ENCODE measurements at regions not wholly inside any gene's neighbourhood (a gene's known extent, or its start where the extent isn't known, plus 50 kb on each side); places are given as distances from the start of the nearest gene placed in this dataset.

DNA sequence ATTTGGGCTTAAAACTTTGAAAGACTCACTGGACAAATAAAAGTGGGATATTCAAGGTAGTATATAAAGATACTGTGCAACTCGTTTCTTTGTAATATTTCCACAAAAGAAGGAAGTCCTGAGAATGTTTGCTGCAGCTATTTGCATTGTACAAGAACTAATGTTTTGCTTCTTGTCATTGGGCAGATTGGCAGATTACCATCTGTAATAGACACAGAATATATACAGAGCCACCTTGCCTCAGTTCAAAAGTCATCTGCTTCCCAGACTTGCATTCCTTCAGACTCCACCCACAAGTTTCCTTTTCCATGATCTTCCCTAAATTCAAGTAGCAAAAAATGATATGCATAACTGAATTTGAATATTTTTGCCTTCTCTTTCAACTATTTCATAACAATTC is 145.1 kb downstream of the EFNB2 start:
- TF ChIP-seq, protein P1, sequence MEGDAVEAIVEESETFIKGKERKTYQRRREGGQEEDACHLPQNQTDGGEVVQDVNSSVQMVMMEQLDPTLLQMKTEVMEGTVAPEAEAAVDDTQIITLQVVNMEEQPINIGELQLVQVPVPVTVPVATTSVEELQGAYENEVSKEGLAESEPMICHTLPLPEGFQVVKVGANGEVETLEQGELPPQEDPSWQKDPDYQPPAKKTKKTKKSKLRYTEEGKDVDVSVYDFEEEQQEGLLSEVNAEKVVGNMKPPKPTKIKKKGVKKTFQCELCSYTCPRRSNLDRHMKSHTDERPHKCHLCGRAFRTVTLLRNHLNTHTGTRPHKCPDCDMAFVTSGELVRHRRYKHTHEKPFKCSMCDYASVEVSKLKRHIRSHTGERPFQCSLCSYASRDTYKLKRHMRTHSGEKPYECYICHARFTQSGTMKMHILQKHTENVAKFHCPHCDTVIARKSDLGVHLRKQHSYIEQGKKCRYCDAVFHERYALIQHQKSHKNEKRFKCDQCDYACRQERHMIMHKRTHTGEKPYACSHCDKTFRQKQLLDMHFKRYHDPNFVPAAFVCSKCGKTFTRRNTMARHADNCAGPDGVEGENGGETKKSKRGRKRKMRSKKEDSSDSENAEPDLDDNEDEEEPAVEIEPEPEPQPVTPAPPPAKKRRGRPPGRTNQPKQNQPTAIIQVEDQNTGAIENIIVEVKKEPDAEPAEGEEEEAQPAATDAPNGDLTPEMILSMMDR (conservative IDR thresholded peaks at IDR 0.05; ENCODE audit: low read depth, low read length) = no peak
- no peak for TF ChIP-seq SMC3 (IDR thresholded peaks at IDR 0.05; ENCODE audit: low read depth, low read length)
- TF ChIP-seq POLR2A (IDR thresholded peaks at IDR 0.05; ENCODE audit: low read depth, low read length) = no peak
- no peak for TF ChIP-seq MAZ (IDR thresholded peaks at IDR 0.05; ENCODE audit: borderline replicate concordance, low read depth, low read length)
- TF ChIP-seq CHD1 (IDR thresholded peaks at IDR 0.05; ENCODE audit: low read depth, low read length) = no peak
- TF ChIP-seq MAFK (IDR thresholded peaks at IDR 0.05; ENCODE audit: low read depth, low read length) = no peak
- TF ChIP-seq RAD21 (IDR thresholded peaks at IDR 0.05; ENCODE audit: low read length) = no peak
- TF ChIP-seq CEBPB (IDR thresholded peaks at IDR 0.05; ENCODE audit: low read depth, low read length) = no peak
- TF ChIP-seq, protein P2, sequence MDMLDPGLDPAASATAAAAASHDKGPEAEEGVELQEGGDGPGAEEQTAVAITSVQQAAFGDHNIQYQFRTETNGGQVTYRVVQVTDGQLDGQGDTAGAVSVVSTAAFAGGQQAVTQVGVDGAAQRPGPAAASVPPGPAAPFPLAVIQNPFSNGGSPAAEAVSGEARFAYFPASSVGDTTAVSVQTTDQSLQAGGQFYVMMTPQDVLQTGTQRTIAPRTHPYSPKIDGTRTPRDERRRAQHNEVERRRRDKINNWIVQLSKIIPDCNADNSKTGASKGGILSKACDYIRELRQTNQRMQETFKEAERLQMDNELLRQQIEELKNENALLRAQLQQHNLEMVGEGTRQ (IDR thresholded peaks at IDR 0.05; ENCODE audit: low read depth, low read length) = no peak
- TF ChIP-seq RCOR1 (IDR thresholded peaks at IDR 0.05; ENCODE audit: insufficient replicate concordance, low read length) = no peak
- TF ChIP-seq NFE2L2 (IDR thresholded peaks at IDR 0.05; ENCODE audit: low read depth, low read length) = no peak
- TF ChIP-seq MXI1 (IDR thresholded peaks at IDR 0.05; ENCODE audit: borderline replicate concordance, low read depth, low read length) = no peak
- TF ChIP-seq BHLHE40 (IDR thresholded peaks at IDR 0.05; ENCODE audit: low read depth, low read length) = no peak

Measured in IMR-90 (cell line).